ENCODE measurements at regions not wholly inside any gene's neighbourhood (a gene's known extent, or its start where the extent isn't known, plus 50 kb on each side); places are given as distances from the start of the nearest gene placed in this dataset.

GRCh38 chr7:36013246-36014014 lies 139.6 kb upstream of the EEPD1 start:
- H3K27me3 ChIP-seq (ENCODE audit: control insufficient read depth in 1 of 2, insufficient read depth in 2 of 2, low read length in 2 of 2) = no peaks in the 10 kb centered on the region
- no peak overlapping the region for H3K4me3 ChIP-seq (ENCODE audit: low read depth in 1 of 2, low read length in 2 of 2)
- H3K27ac ChIP-seq (ENCODE audit: low read depth in 2 of 2, low read length in 1 of 2) = no peak overlapping the region
- no peaks in the 10 kb centered on the region for H3K4me1 ChIP-seq (ENCODE audit: control insufficient read depth in 2 of 2, insufficient read depth in 2 of 2, low read length in 1 of 2)
- WGBS, 2 donors = 88 to 90% methylated on average over 7 of the region's 7 CpGs
- no peaks in the 10 kb centered on the region for H3K9me3 ChIP-seq (ENCODE audit: control insufficient read depth in 2 of 2, insufficient read depth in 1 of 2, low read depth in 1 of 2, low read length in 1 of 2)
- H3K36me3 ChIP-seq (ENCODE audit: control insufficient read depth in 2 of 2, insufficient read depth in 2 of 2, low read length in 1 of 2) = no peaks in the 10 kb centered on the region

GRCh38 chr7:36014961-36015360 lies 138.1 kb upstream of the EEPD1 start:
- H3K36me3 ChIP-seq (ENCODE audit: control insufficient read depth in 2 of 2, insufficient read depth in 2 of 2, low read length in 1 of 2) = no peaks in the 10 kb centered on the region
- WGBS, 2 donors = 95 to 96% methylated on average over 9 of the region's 9 CpGs
- no peak overlapping the region for H3K27ac ChIP-seq (ENCODE audit: low read depth in 2 of 2, low read length in 1 of 2)
- no peaks in the 10 kb centered on the region for H3K9me3 ChIP-seq (ENCODE audit: control insufficient read depth in 2 of 2, insufficient read depth in 1 of 2, low read depth in 1 of 2, low read length in 1 of 2)
- H3K27me3 ChIP-seq (ENCODE audit: control insufficient read depth in 1 of 2, insufficient read depth in 2 of 2, low read length in 2 of 2) = no peaks in the 10 kb centered on the region
- H3K4me1 ChIP-seq (ENCODE audit: control insufficient read depth in 2 of 2, insufficient read depth in 2 of 2, low read length in 1 of 2) = peaks cover 0 to 2% of the 10 kb centered on the region in 2 donors
- no peak overlapping the region for H3K4me3 ChIP-seq (ENCODE audit: low read depth in 1 of 2, low read length in 2 of 2)

- Histone ChIP-seq H3K27ac (ENCODE audit: low read depth in 2 of 2, low read length in 1 of 2) (no peak overlapping the region), H3K27me3 (ENCODE audit: control insufficient read depth in 1 of 2, insufficient read depth in 2 of 2, low read length in 2 of 2) (no peaks in the 10 kb centered on the region), H3K9me3 (ENCODE audit: control insufficient read depth in 2 of 2, insufficient read depth in 1 of 2, low read depth in 1 of 2, low read length in 1 of 2) (no peaks in the 10 kb centered on the region), H3K4me3 (ENCODE audit: low read depth in 1 of 2, low read length in 2 of 2) (no peak overlapping the region), H3K4me1 (ENCODE audit: control insufficient read depth in 2 of 2, insufficient read depth in 2 of 2, low read length in 1 of 2) (peaks cover 0 to 2% of the 10 kb centered on the region in 2 donors), H3K36me3 (ENCODE audit: control insufficient read depth in 2 of 2, insufficient read depth in 2 of 2, low read length in 1 of 2) (no peaks in the 10 kb centered on the region)
- WGBS, 2 donors = 82 to 85% methylated on average over 2 of the region's 2 CpGs
Measured at GRCh38 chr7:36015733-36016132, 137.3 kb upstream of the EEPD1 start.

- H3K4me1 ChIP-seq (ENCODE audit: control insufficient read depth in 2 of 2, insufficient read depth in 2 of 2, low read length in 1 of 2) = peaks cover 0 to 2% of the 10 kb centered on the region in 2 donors
- H3K27ac ChIP-seq (ENCODE audit: low read depth in 2 of 2, low read length in 1 of 2) = no peak overlapping the region
- 95 to 96% methylated on average over 4 of the region's 4 CpGs for WGBS, 2 donors
- no peaks in the 10 kb centered on the region for H3K9me3 ChIP-seq (ENCODE audit: control insufficient read depth in 2 of 2, insufficient read depth in 1 of 2, low read depth in 1 of 2, low read length in 1 of 2)
- H3K36me3 ChIP-seq (ENCODE audit: control insufficient read depth in 2 of 2, insufficient read depth in 2 of 2, low read length in 1 of 2) = no peaks in the 10 kb centered on the region
- H3K27me3 ChIP-seq (ENCODE audit: control insufficient read depth in 1 of 2, insufficient read depth in 2 of 2, low read length in 2 of 2) = no peaks in the 10 kb centered on the region
- no peak overlapping the region for H3K4me3 ChIP-seq (ENCODE audit: low read depth in 1 of 2, low read length in 2 of 2)
Measured at GRCh38 chr7:36016648-36017047, 136.4 kb upstream of the EEPD1 start.

GRCh38 chr7:36017111-36017510 lies 135.9 kb upstream of the EEPD1 start:
- Histone ChIP-seq H3K27me3 (ENCODE audit: control insufficient read depth in 1 of 2, insufficient read depth in 2 of 2, low read length in 2 of 2) (no peaks in the 10 kb centered on the region), H3K36me3 (ENCODE audit: control insufficient read depth in 2 of 2, insufficient read depth in 2 of 2, low read length in 1 of 2) (no peaks in the 10 kb centered on the region), H3K9me3 (ENCODE audit: control insufficient read depth in 2 of 2, insufficient read depth in 1 of 2, low read depth in 1 of 2, low read length in 1 of 2) (no peaks in the 10 kb centered on the region), H3K4me3 (ENCODE audit: low read depth in 1 of 2, low read length in 2 of 2) (no peak overlapping the region), H3K27ac (ENCODE audit: low read depth in 2 of 2, low read length in 1 of 2) (no peak overlapping the region), H3K4me1 (ENCODE audit: control insufficient read depth in 2 of 2, insufficient read depth in 2 of 2, low read length in 1 of 2) (peaks cover 0 to 2% of the 10 kb centered on the region in 2 donors)
- 91 to 93% methylated on average over 7 of the region's 7 CpGs for WGBS, 2 donors

- H3K4me3 ChIP-seq (ENCODE audit: low read depth in 1 of 2, low read length in 2 of 2) = no peak overlapping the region
- WGBS, 2 donors = 94 to 95% methylated on average over 7 of the region's 7 CpGs
- no peaks in the 10 kb centered on the region for H3K27me3 ChIP-seq (ENCODE audit: control insufficient read depth in 1 of 2, insufficient read depth in 2 of 2, low read length in 2 of 2)
- no peak overlapping the region for H3K27ac ChIP-seq (ENCODE audit: low read depth in 2 of 2, low read length in 1 of 2)
- H3K36me3 ChIP-seq (ENCODE audit: control insufficient read depth in 2 of 2, insufficient read depth in 2 of 2, low read length in 1 of 2) = no peaks in the 10 kb centered on the region
- H3K9me3 ChIP-seq (ENCODE audit: control insufficient read depth in 2 of 2, insufficient read depth in 1 of 2, low read depth in 1 of 2, low read length in 1 of 2) = no peaks in the 10 kb centered on the region
- peaks cover 0 to 2% of the 10 kb centered on the region in 2 donors for H3K4me1 ChIP-seq (ENCODE audit: control insufficient read depth in 2 of 2, insufficient read depth in 2 of 2, low read length in 1 of 2)
Measured at GRCh38 chr7:36018816-36019484, 134.1 kb upstream of the EEPD1 start.

- 93 to 97% methylated on average over 4 of the region's 4 CpGs for WGBS, 2 donors
- no peaks in the 10 kb centered on the region for H3K27me3 ChIP-seq (ENCODE audit: control insufficient read depth in 1 of 2, insufficient read depth in 2 of 2, low read length in 2 of 2)
- no peaks in the 10 kb centered on the region for H3K36me3 ChIP-seq (ENCODE audit: control insufficient read depth in 2 of 2, insufficient read depth in 2 of 2, low read length in 1 of 2)
- no peaks in the 10 kb centered on the region for H3K9me3 ChIP-seq (ENCODE audit: control insufficient read depth in 2 of 2, insufficient read depth in 1 of 2, low read depth in 1 of 2, low read length in 1 of 2)
- H3K4me1 ChIP-seq (ENCODE audit: control insufficient read depth in 2 of 2, insufficient read depth in 2 of 2, low read length in 1 of 2) = peaks cover 0 to 2% of the 10 kb centered on the region in 2 donors
- no peak overlapping the region for H3K4me3 ChIP-seq (ENCODE audit: low read depth in 1 of 2, low read length in 2 of 2)
- H3K27ac ChIP-seq (ENCODE audit: low read depth in 2 of 2, low read length in 1 of 2) = no peak overlapping the region
Measured at GRCh38 chr7:36019538-36019937, 133.5 kb upstream of the EEPD1 start.

GRCh38 chr7:36019980-36020379 lies 133.1 kb upstream of the EEPD1 start:
- no peak overlapping the region for H3K4me3 ChIP-seq (ENCODE audit: low read depth in 1 of 2, low read length in 2 of 2)
- H3K9me3 ChIP-seq (ENCODE audit: control insufficient read depth in 2 of 2, insufficient read depth in 1 of 2, low read depth in 1 of 2, low read length in 1 of 2) = no peaks in the 10 kb centered on the region
- 85 to 91% methylated on average over 7 of the region's 7 CpGs for WGBS, 2 donors
- no peaks in the 10 kb centered on the region for H3K36me3 ChIP-seq (ENCODE audit: control insufficient read depth in 2 of 2, insufficient read depth in 2 of 2, low read length in 1 of 2)
- H3K27me3 ChIP-seq (ENCODE audit: control insufficient read depth in 1 of 2, insufficient read depth in 2 of 2, low read length in 2 of 2) = no peaks in the 10 kb centered on the region
- H3K4me1 ChIP-seq (ENCODE audit: control insufficient read depth in 2 of 2, insufficient read depth in 2 of 2, low read length in 1 of 2) = peaks cover 0 to 2% of the 10 kb centered on the region in 2 donors
- no peak overlapping the region for H3K27ac ChIP-seq (ENCODE audit: low read depth in 2 of 2, low read length in 1 of 2)

- Histone ChIP-seq H3K9me3 (ENCODE audit: control insufficient read depth in 2 of 2, insufficient read depth in 1 of 2, low read depth in 1 of 2, low read length in 1 of 2) (no peaks in the 10 kb centered on the region), H3K27ac (ENCODE audit: low read depth in 2 of 2, low read length in 1 of 2) (no peak overlapping the region), H3K27me3 (ENCODE audit: control insufficient read depth in 1 of 2, insufficient read depth in 2 of 2, low read length in 2 of 2) (no peaks in the 10 kb centered on the region), H3K36me3 (ENCODE audit: control insufficient read depth in 2 of 2, insufficient read depth in 2 of 2, low read length in 1 of 2) (no peaks in the 10 kb centered on the region), H3K4me3 (ENCODE audit: low read depth in 1 of 2, low read length in 2 of 2) (no peak overlapping the region), H3K4me1 (ENCODE audit: control insufficient read depth in 2 of 2, insufficient read depth in 2 of 2, low read length in 1 of 2) (peaks cover 0 to 2% of the 10 kb centered on the region in 2 donors)
- 72 to 80% methylated on average over 5 of the region's 5 CpGs for WGBS, 2 donors
Measured at GRCh38 chr7:36021367-36021766, 131.7 kb upstream of the EEPD1 start.
